GM18505 (cell line): ENCODE measurements at regions not wholly inside any gene's neighbourhood (a gene's known extent, or its start where the extent isn't known, plus 50 kb on each side); places are given as distances from the start of the nearest gene placed in this dataset.

Experiments
- ATAC-seq: cut with Tn5 transposase; IDR thresholded peaks from one replicate; pipeline ENCODE4 v1.9.1; 2021; ENCODE audit not compliant: unreplicated experiment
- POLR2A ChIP-seq: IDR thresholded peaks from 4 replicates; pipeline ENCODE4 v1.6.1; 2011; ENCODE audit warnings: borderline replicate concordance; ENCODE audit not compliant: insufficient read depth, insufficient read length; ENCODE audit errors: extremely low read depth

- TF ChIP-seq POLR2A = no peak
- ATAC-seq = no peak
These were observed 232.5 kb upstream of the SYNDIG1 start for GRCh38 chr20:24236963-24237362.

- no peak for TF ChIP-seq POLR2A
- no peak for ATAC-seq
These were observed 233.2 kb upstream of the SYNDIG1 start for GRCh38 chr20:24236201-24236600.

GRCh38 chr20:24235296-24236175 is 233.9 kb upstream of the SYNDIG1 start:
- no peak for ATAC-seq
- no peak for TF ChIP-seq POLR2A

- ATAC-seq = no peak
These were observed 239.0 kb upstream of the GGTLC1 start for GRCh38 chr20:24227600-24227999.

GRCh38 chr20:24212494-24212893 is 223.9 kb upstream of the GGTLC1 start:
- no peak for ATAC-seq
- no peak for TF ChIP-seq POLR2A

More at GRCh38 chr20:24227600-24227999, 239.0 kb upstream of the GGTLC1 start:
- TF ChIP-seq POLR2A = no peak

- TF ChIP-seq POLR2A = no peak
- no peak for ATAC-seq
These were observed 223.4 kb upstream of the GGTLC1 start for GRCh38 chr20:24211972-24212371.

GRCh38 chr20:24210356-24210755 is 221.8 kb upstream of the GGTLC1 start:
- no peak for ATAC-seq
- TF ChIP-seq POLR2A = no peak

GRCh38 chr20:24208652-24209051 is 220.1 kb upstream of the GGTLC1 start:
- ATAC-seq = no peak

GRCh38 chr20:24207803-24208300 is 219.3 kb upstream of the GGTLC1 start:
- no peak for ATAC-seq
- no peak for TF ChIP-seq POLR2A

More at GRCh38 chr20:24208652-24209051, 220.1 kb upstream of the GGTLC1 start:
- TF ChIP-seq POLR2A = no peak

- no peak for ATAC-seq
- no peak for TF ChIP-seq POLR2A
These were observed 218.4 kb upstream of the GGTLC1 start for GRCh38 chr20:24206995-24207394.

GRCh38 chr20:24203526-24204183 is 215.1 kb upstream of the GGTLC1 start:
- no peak for TF ChIP-seq POLR2A

GRCh38 chr20:24199501-24199900 is 210.9 kb upstream of the GGTLC1 start:
- ATAC-seq = no peak
- TF ChIP-seq POLR2A = no peak

More at GRCh38 chr20:24203526-24204183, 215.1 kb upstream of the GGTLC1 start:
- no peak for ATAC-seq

- TF ChIP-seq POLR2A = no peak
- no peak for ATAC-seq
These were observed 205.6 kb upstream of the GGTLC1 start for GRCh38 chr20:24194143-24194542.

- no peak for ATAC-seq
- TF ChIP-seq POLR2A = no peak
These were observed 202.3 kb upstream of the GGTLC1 start for GRCh38 chr20:24190905-24191304.

- no peak for TF ChIP-seq POLR2A
- no peak for ATAC-seq
These were observed 197.2 kb upstream of the GGTLC1 start for GRCh38 chr20:24185791-24186190.

- no peak for TF ChIP-seq POLR2A
- ATAC-seq = no peak
These were observed 192.6 kb upstream of the GGTLC1 start for GRCh38 chr20:24181151-24181550.
